GM23338 (cell line): ENCODE measurements at regions not wholly inside any gene's neighbourhood (a gene's known extent, or its start where the extent isn't known, plus 50 kb on each side); places are given as distances from the start of the nearest gene placed in this dataset.

Source experiments
- ATAC-seq: fragments of 200-7000 bp; cut with Tn5 transposase; 3 replicates; pipeline ENCODE4 v1.9.1; 2020
- DNase-seq: peaks from one replicate; pipeline ENCODE4 v3.0.0-alpha.2; 2015; ENCODE audit warnings: low spot score
- H2AFZ ChIP-seq: fragments of 200-600 bp; sonication (generic); 2 replicates; pipeline ENCODE4 v1.8.0; 2016; ENCODE audit warnings: antibody characterized with exemption, mild to moderate bottlenecking, moderate library complexity
- H3F3A ChIP-seq: fragments of 200-600 bp; sonication (generic); replicated peaks from 2 replicates; pipeline ENCODE4 v1.8.0; 2017; ENCODE audit warnings: antibody characterized with exemption, mixed run types, low read depth
- H3K27ac ChIP-seq: fragments of 200-600 bp; sonication (generic); 2 replicates; pipeline ENCODE4 v1.6.1; 2016; ENCODE audit warnings: low read depth
- H3K27me3 ChIP-seq: fragments of 200-600 bp; sonication (generic); 2 replicates; pipeline ENCODE4 v1.8.0; 2016; ENCODE audit warnings: mild to moderate bottlenecking, mixed run types, moderate library complexity; ENCODE audit not compliant: insufficient read depth
- H3K36me3 ChIP-seq: fragments of 200-600 bp; sonication (generic); 2 replicates; pipeline ENCODE4 v1.8.0; 2016; ENCODE audit warnings: mild to moderate bottlenecking; ENCODE audit not compliant: insufficient read depth
- H3K4me1 ChIP-seq: fragments of 200-600 bp; sonication (generic); 2 replicates; pipeline ENCODE4 v1.8.0; 2016; ENCODE audit warnings: mild to moderate bottlenecking, moderate library complexity; ENCODE audit not compliant: insufficient read depth
- H3K4me2 ChIP-seq: fragments of 200-600 bp; sonication (generic); 2 replicates; pipeline ENCODE4 v1.7.1; 2017; ENCODE audit warnings: mixed run types
- H3K4me3 ChIP-seq: fragments of 200-600 bp; sonication (generic); 2 replicates; pipeline ENCODE4 v1.6.1; 2016; ENCODE audit warnings: mixed run types
- H3K79me2 ChIP-seq: fragments of 200-600 bp; sonication (generic); replicated peaks from 2 replicates; pipeline ENCODE4 v1.8.0; 2017; ENCODE audit warnings: mild to moderate bottlenecking; ENCODE audit not compliant: insufficient read depth
- H3K9me2 ChIP-seq: fragments of 200-600 bp; sonication (generic); 2 replicates; pipeline ENCODE4 v1.8.0; 2017; ENCODE audit not compliant: insufficient read depth
- H4K20me1 ChIP-seq: fragments of 200-600 bp; sonication (generic); replicated peaks from 2 replicates; pipeline ENCODE4 v1.8.0; 2017; ENCODE audit warnings: mild to moderate bottlenecking; ENCODE audit not compliant: insufficient read depth
- H3K27ac Mint-ChIP-seq: 2 replicates; pipeline ENCODE4 v1.8.0; 2020; ENCODE audit warnings: inconsistent platforms, mild to moderate bottlenecking, moderate library complexity, mixed read lengths
- H3K27me3 Mint-ChIP-seq: 3 replicates; pipeline ENCODE4 v1.8.0; 2022; ENCODE audit warnings: low read depth, mild to moderate bottlenecking, moderate library complexity, mixed read lengths, inconsistent platforms; ENCODE audit not compliant: insufficient read depth, poor library complexity
- H3K36me3 Mint-ChIP-seq: 3 replicates; pipeline ENCODE4 v1.8.0; 2021; ENCODE audit warnings: low read depth, mild to moderate bottlenecking, inconsistent platforms, moderate library complexity, mixed read lengths
- H3K4me1 Mint-ChIP-seq: 3 replicates; pipeline ENCODE4 v1.8.0; 2020; ENCODE audit warnings: mild to moderate bottlenecking, inconsistent platforms, mixed read lengths
- H3K4me3 Mint-ChIP-seq: 3 replicates; pipeline ENCODE4 v1.8.0; 2021; ENCODE audit warnings: moderate library complexity, mild to moderate bottlenecking, inconsistent platforms, mixed read lengths
- H3K9me3 Mint-ChIP-seq: 3 replicates; pipeline ENCODE4 v1.8.0; 2020; ENCODE audit warnings: moderate library complexity, mild to moderate bottlenecking, inconsistent platforms, mixed read lengths
- CREB1 ChIP-seq: fragments of 250-450 bp; sonication (Bioruptor Pico); IDR thresholded peaks from 2 replicates; pipeline ENCODE4 v1.5.0; 2020; ENCODE audit warnings: low read depth, mild to moderate bottlenecking, moderate library complexity
- CTCF ChIP-seq, 2 experiments: fragments of 200-600 bp in 1 of 2; sonication (generic) in 1 of 2; conservative IDR thresholded peaks; 2 replicates each; pipeline versions ENCODE4 v1.5.1 to v1.6.1; 2016 to 2017; ENCODE audit warnings: antibody characterized with exemption in 2 of 2, low read depth in 2 of 2, mild to moderate bottlenecking in 2 of 2, moderate library complexity in 1 of 2
- ETS1 ChIP-seq: IDR thresholded peaks from 2 replicates; pipeline ENCODE4 v1.6.1; 2016; ENCODE audit warnings: antibody characterized with exemption
- EZH2 ChIP-seq: fragments of 200-600 bp; sonication (generic); IDR thresholded peaks from one replicate; pipeline ENCODE4 v1.8.0; 2017; ENCODE audit warnings: antibody characterized with exemption, mild to moderate bottlenecking, low read depth; ENCODE audit not compliant: unreplicated experiment
- EZH2phosphoT487 ChIP-seq: fragments of 200-600 bp; sonication (generic); IDR thresholded peaks from one replicate; pipeline ENCODE4 v1.8.1; 2018; ENCODE audit warnings: antibody characterized with exemption; ENCODE audit not compliant: unreplicated experiment
- JUNB ChIP-seq: IDR thresholded peaks from one replicate; pipeline ENCODE4 v1.6.1; 2016; ENCODE audit warnings: antibody characterized with exemption; ENCODE audit not compliant: unreplicated experiment
- NANOG ChIP-seq: IDR thresholded peaks from 2 replicates; pipeline ENCODE4 v1.6.1; 2016; ENCODE audit warnings: antibody characterized with exemption, borderline replicate concordance
- POLR2AphosphoS5 ChIP-seq: IDR thresholded peaks from 2 replicates; pipeline ENCODE4 v1.6.1; 2016; ENCODE audit warnings: antibody characterized with exemption, low read depth
- REST ChIP-seq: IDR thresholded peaks from one replicate; pipeline ENCODE4 v1.6.1; 2018; ENCODE audit warnings: antibody characterized with exemption; ENCODE audit not compliant: unreplicated experiment
- STAT1 ChIP-seq: IDR thresholded peaks from one replicate; pipeline ENCODE4 v1.6.1; 2016; ENCODE audit warnings: antibody characterized with exemption; ENCODE audit not compliant: unreplicated experiment
- ZNF114 ChIP-seq: fragments of 250-450 bp; sonication (Bioruptor Pico); IDR thresholded peaks from 2 replicates; pipeline ENCODE4 v1.5.0; 2020; ENCODE audit warnings: mild to moderate bottlenecking, moderate library complexity
- ZNF331 ChIP-seq: fragments of 250-450 bp; sonication (Bioruptor Pico); IDR thresholded peaks from 2 replicates; pipeline ENCODE4 v1.5.0; 2020; ENCODE audit warnings: low read depth, mild to moderate bottlenecking, moderate library complexity
- ZNF462 ChIP-seq: fragments of 250-450 bp; sonication (Bioruptor Pico); IDR thresholded peaks from 2 replicates; pipeline ENCODE4 v1.5.0; 2020; ENCODE audit warnings: mild to moderate bottlenecking, moderate library complexity

GRCh38 chr4:20062054-20062453 lies 189.7 kb upstream of the SLIT2 start:
- no peak for TF ChIP-seq JUNB
- TF ChIP-seq POLR2AphosphoS5, result no peak
- TF ChIP-seq EZH2, result no peak
- TF ChIP-seq ZNF331 (CRISPR knock-in tag), result no peak
- TF ChIP-seq CTCF (conservative IDR thresholded peaks at IDR 0.05; ENCODE audit: low read depth in 2 of 2), result no peak
- TF ChIP-seq ZNF114 (CRISPR knock-in tag), result no peak
- TF ChIP-seq ETS1, result no peak
- TF ChIP-seq NANOG, result no peak
- no peak for TF ChIP-seq ZNF462
- TF ChIP-seq STAT1, result no peak
- no peak for TF ChIP-seq REST
- no peak for TF ChIP-seq EZH2phosphoT487
- TF ChIP-seq CREB1, result no peak
- H3K4me1 Mint-ChIP-seq, result peaks cover 3% of the 10 kb centered on the region; the same call in 1 of the 3 replicates

More at GRCh38 chr4:20062054-20062453, 189.7 kb upstream of the SLIT2 start:
- H3K4me2 ChIP-seq, result no peak overlapping the region
- H3K36me3 ChIP-seq, result no peaks in the 10 kb centered on the region
- no peak overlapping the region for H3K4me3 Mint-ChIP-seq
- no peak overlapping the region for H3K4me3 ChIP-seq
- H3K9me3 Mint-ChIP-seq, result no peaks in the 10 kb centered on the region
- no peaks in the 10 kb centered on the region for H3K9me2 ChIP-seq
- H3K27ac ChIP-seq, result no peak overlapping the region
- H3K79me2 ChIP-seq, result no peaks in the 10 kb centered on the region
- H3K27me3 ChIP-seq, result no peaks in the 10 kb centered on the region
- no peaks in the 10 kb centered on the region for H3F3A ChIP-seq
- H3K27me3 Mint-ChIP-seq, result peaks cover 2% of the 10 kb centered on the region
- no peaks in the 10 kb centered on the region for H3K4me1 ChIP-seq
- H3K36me3 Mint-ChIP-seq, result no peaks in the 10 kb centered on the region
- H3K27ac Mint-ChIP-seq, result no peak overlapping the region
- no peaks in the 10 kb centered on the region for H4K20me1 ChIP-seq
- no peak overlapping the region for H2AFZ ChIP-seq
- DNase-seq (no peak), ATAC-seq (no peak)
